ENCODE measurements at regions not wholly inside any gene's neighbourhood (a gene's known extent, or its start where the extent isn't known, plus 50 kb on each side); places are given as distances from the start of the nearest gene placed in this dataset.

GRCh38 chr5:167348251-167348926 is 943.1 kb upstream of the WWC1 start:
- DNase-seq (no peak), ATAC-seq (no peak)
- H3K4me3 ChIP-seq (ENCODE audit: low read length) = no peak overlapping the region
- no peaks in the 10 kb centered on the region for H3K27me3 ChIP-seq (ENCODE audit: control insufficient read depth, insufficient read depth, low read length)
- 87% methylated on average over 11 of the region's 12 CpGs for WGBS (ENCODE audit: insufficient coverage)
- Mint-ChIP-seq H3K4me3 (no peak overlapping the region), H3K4me1 (no peaks in the 10 kb centered on the region), H3K27me3 (ENCODE audit: low read depth in 2 of 2) (no peaks in the 10 kb centered on the region), H3K36me3 (no peaks in the 10 kb centered on the region), H3K9me3 (peaks cover 0 to 2% of the 10 kb centered on the region in 2 donors), H3K27ac (no peak overlapping the region)
- H3K4me1 ChIP-seq (ENCODE audit: control insufficient read depth, insufficient read depth, low read length) = no peaks in the 10 kb centered on the region
- no peaks in the 10 kb centered on the region for H3K36me3 ChIP-seq (ENCODE audit: control insufficient read depth, insufficient read depth, low read length)
- no peak overlapping the region for H3K27ac ChIP-seq (ENCODE audit: low read length)
- intact Hi-C loops (cut with micrococcal nuclease) = no loop called here
- TF ChIP-seq CTCF (IDR thresholded peaks at IDR 0.05) = no peak
- no peaks in the 10 kb centered on the region for H3K9me3 ChIP-seq (ENCODE audit: control insufficient read depth, insufficient read depth, low read length)

- DNase-seq (no peak), ATAC-seq (no peak)
- Mint-ChIP-seq H3K27ac (no peak overlapping the region), H3K27me3 (ENCODE audit: low read depth in 2 of 2) (no peaks in the 10 kb centered on the region), H3K4me3 (no peak overlapping the region), H3K4me1 (no peaks in the 10 kb centered on the region), H3K36me3 (no peaks in the 10 kb centered on the region), H3K9me3 (peaks cover 0 to 2% of the 10 kb centered on the region in 2 donors)
- Histone ChIP-seq H3K4me1 (ENCODE audit: control insufficient read depth, insufficient read depth, low read length) (no peaks in the 10 kb centered on the region), H3K9me3 (ENCODE audit: control insufficient read depth, insufficient read depth, low read length) (no peaks in the 10 kb centered on the region), H3K4me3 (ENCODE audit: low read length) (no peak overlapping the region), H3K36me3 (ENCODE audit: control insufficient read depth, insufficient read depth, low read length) (no peaks in the 10 kb centered on the region), H3K27ac (ENCODE audit: low read length) (no peak overlapping the region), H3K27me3 (ENCODE audit: control insufficient read depth, insufficient read depth, low read length) (no peaks in the 10 kb centered on the region)
- intact Hi-C loops (cut with micrococcal nuclease) = no loop called here
- 83% methylated on average over 1 of the region's 3 CpGs for WGBS (ENCODE audit: insufficient coverage)
- no peak for TF ChIP-seq CTCF (IDR thresholded peaks at IDR 0.05)
These were observed 942.5 kb upstream of the WWC1 start for GRCh38 chr5:167348980-167349379.

- Histone ChIP-seq H3K27ac (ENCODE audit: low read length) (no peak overlapping the region), H3K27me3 (ENCODE audit: control insufficient read depth, insufficient read depth, low read length) (no peaks in the 10 kb centered on the region), H3K4me1 (ENCODE audit: control insufficient read depth, insufficient read depth, low read length) (no peaks in the 10 kb centered on the region), H3K36me3 (ENCODE audit: control insufficient read depth, insufficient read depth, low read length) (no peaks in the 10 kb centered on the region), H3K9me3 (ENCODE audit: control insufficient read depth, insufficient read depth, low read length) (peaks cover under 1% of the 10 kb centered on the region), H3K4me3 (ENCODE audit: low read length) (no peak overlapping the region)
- no peak for DNase-seq
- no peak overlapping the region for H3K4me3 Mint-ChIP-seq
- H3K27ac Mint-ChIP-seq = no peak overlapping the region
- H3K9me3 Mint-ChIP-seq = peaks cover 0 to 4% of the 10 kb centered on the region in 2 donors
- WGBS (ENCODE audit: insufficient coverage) = 81% methylated on average over 4 of the region's 4 CpGs
- intact Hi-C loops (cut with micrococcal nuclease) = no loop called here
- ATAC-seq = no peak
- no peaks in the 10 kb centered on the region for H3K27me3 Mint-ChIP-seq (ENCODE audit: low read depth in 2 of 2)
- TF ChIP-seq CTCF (IDR thresholded peaks at IDR 0.05) = no peak
- no peaks in the 10 kb centered on the region for H3K36me3 Mint-ChIP-seq
- no peaks in the 10 kb centered on the region for H3K4me1 Mint-ChIP-seq
These were observed 940.1 kb upstream of the WWC1 start for GRCh38 chr5:167351316-167351715.

- no peaks in the 10 kb centered on the region for H3K36me3 ChIP-seq (ENCODE audit: control insufficient read depth, insufficient read depth, low read length)
- Mint-ChIP-seq H3K27me3 (ENCODE audit: low read depth in 2 of 2) (no peaks in the 10 kb centered on the region), H3K36me3 (no peaks in the 10 kb centered on the region), H3K4me1 (no peaks in the 10 kb centered on the region), H3K27ac (no peak overlapping the region), H3K9me3 (peaks cover 0 to 2% of the 10 kb centered on the region in 2 donors), H3K4me3 (no peak overlapping the region)
- H3K4me1 ChIP-seq (ENCODE audit: control insufficient read depth, insufficient read depth, low read length) = no peaks in the 10 kb centered on the region
- intact Hi-C loops (cut with micrococcal nuclease) = no loop called here
- WGBS (ENCODE audit: insufficient coverage) = 85% methylated on average over 7 of the region's 10 CpGs
- H3K9me3 ChIP-seq (ENCODE audit: control insufficient read depth, insufficient read depth, low read length) = peaks cover 2% of the 10 kb centered on the region
- no peak overlapping the region for H3K4me3 ChIP-seq (ENCODE audit: low read length)
- H3K27ac ChIP-seq (ENCODE audit: low read length) = no peak overlapping the region
- DNase-seq (no peak), ATAC-seq (no peak)
- no peaks in the 10 kb centered on the region for H3K27me3 ChIP-seq (ENCODE audit: control insufficient read depth, insufficient read depth, low read length)
- TF ChIP-seq CTCF (IDR thresholded peaks at IDR 0.05) = no peak
These were observed 938.6 kb upstream of the WWC1 start for GRCh38 chr5:167352801-167353200.

All from natural killer cell (primary cell).